Embryonic facial prominence (tissue), 1 donor: ENCODE measurements at regions not wholly inside any gene's neighbourhood (a gene's known extent, or its start where the extent isn't known, plus 50 kb on each side); places are given as distances from the start of the nearest gene placed in this dataset.
A peak's percentile ranks its signal among the peaks of the same experiment; 100 is the strongest.
"Not testable (repeated sequence)": the region's sequence is repeated elsewhere in the genome, so short reads cannot be mapped to it uniquely, and the experiment has no call there.

Experiments
- DNase-seq: peaks from one replicate; pipeline ENCODE4 v3.0.0-alpha.2; 2016; ENCODE audit errors: extremely low spot score

GRCh38 chr1:214095896-214096295 lies 108.1 kb downstream of the PROX1 start:
- not testable (repeated sequence) for DNase-seq

GRCh38 chr1:214101246-214101645 lies 113.5 kb downstream of the PROX1 start:
- DNase-seq = no peak

GRCh38 chr1:214101828-214102227 lies 114.1 kb downstream of the PROX1 start:
- no peak for DNase-seq

GRCh38 chr1:214102907-214103306 lies 115.1 kb downstream of the PROX1 start:
- DNase-seq = no peak

GRCh38 chr1:214103778-214104177 lies 116.0 kb downstream of the PROX1 start:
- DNase-seq = no peak

GRCh38 chr1:214106375-214106774 lies 118.6 kb downstream of the PROX1 start:
- DNase-seq = no peak

GRCh38 chr1:214107322-214108096 lies 119.7 kb downstream of the PROX1 start:
- no peak for DNase-seq

GRCh38 chr1:214108097-214108446 lies 120.3 kb downstream of the PROX1 start:
- no peak for DNase-seq

GRCh38 chr1:214111796-214112195 lies 124.0 kb downstream of the PROX1 start:
- DNase-seq = no peak

GRCh38 chr1:214116258-214116657 lies 128.5 kb downstream of the PROX1 start:
- DNase-seq = no peak

GRCh38 chr1:214117780-214118179 lies 130.0 kb downstream of the PROX1 start:
- no peak for DNase-seq

- DNase-seq = no peak
Measured at GRCh38 chr1:214120191-214120590, 132.4 kb downstream of the PROX1 start.

GRCh38 chr1:214120951-214121350 lies 133.2 kb downstream of the PROX1 start:
- DNase-seq = no peak

GRCh38 chr1:214122110-214122509 lies 134.3 kb downstream of the PROX1 start:
- no peak for DNase-seq

GRCh38 chr1:214123061-214123784 lies 135.4 kb downstream of the PROX1 start:
- DNase-seq = peak; percentile 40

GRCh38 chr1:214124281-214124805 lies 136.6 kb downstream of the PROX1 start:
- no peak for DNase-seq

- no peak for DNase-seq
Measured at GRCh38 chr1:214124915-214125314, 137.1 kb downstream of the PROX1 start.

GRCh38 chr1:214125819-214126218 lies 138.0 kb downstream of the PROX1 start:
- no peak for DNase-seq

GRCh38 chr1:214126697-214127146 lies 138.9 kb downstream of the PROX1 start:
- no peak for DNase-seq

GRCh38 chr1:214127705-214128104 lies 139.9 kb downstream of the PROX1 start:
- DNase-seq = no peak

- DNase-seq = no peak
Measured at GRCh38 chr1:214135886-214136285, 145.1 kb upstream of the SMYD2 start.

GRCh38 chr1:214136324-214136919 lies 144.5 kb upstream of the SMYD2 start:
- DNase-seq = no peak

GRCh38 chr1:214141486-214141885 lies 139.5 kb upstream of the SMYD2 start:
- DNase-seq = no peak
